Stimulated activated CD4-positive, alpha-beta T cell treated with anti-CD3 and anti-CD28 coated beads, TNF-alpha, amount 100 ng/mL, for 1 hour (primary cell): ENCODE measurements at regions not wholly inside any gene's neighbourhood (a gene's known extent, or its start where the extent isn't known, plus 50 kb on each side); places are given as distances from the start of the nearest gene placed in this dataset.

Experiments
- DNase-seq, 3 donors: peaks; one replicate each; pipeline ENCODE4 v3.0.0-alpha.2; 2020; ENCODE audit warnings: low read depth in 3 of 3, low spot score in 1 of 3

GRCh38 chr11:113634940-113635575, 71.0 kb downstream of the TMPRSS5 start:
- DNase-seq, result no peak

GRCh38 chr11:113632981-113633380, 73.1 kb downstream of the TMPRSS5 start:
- DNase-seq, result no peak

GRCh38 chr11:113629562-113629961, 76.5 kb downstream of the TMPRSS5 start:
- no peak for DNase-seq

- no peak for DNase-seq
Observed at GRCh38 chr11:113628912-113629311, 77.2 kb downstream of the TMPRSS5 start.

- no peak for DNase-seq
Observed at GRCh38 chr11:113627946-113628345, 78.2 kb downstream of the TMPRSS5 start.

- DNase-seq, result no peak
Observed at GRCh38 chr11:113627297-113627696, 78.8 kb downstream of the TMPRSS5 start.

- no peak for DNase-seq
Observed at GRCh38 chr11:113626736-113627135, 79.4 kb downstream of the TMPRSS5 start.

GRCh38 chr11:113623114-113623513, 83.0 kb downstream of the TMPRSS5 start:
- DNase-seq, result no peak

GRCh38 chr11:113618360-113618759, 87.7 kb downstream of the TMPRSS5 start:
- no peak for DNase-seq

GRCh38 chr11:113615773-113616172, 90.3 kb downstream of the TMPRSS5 start:
- DNase-seq, result no peak

- no peak for DNase-seq
Observed at GRCh38 chr11:113615098-113615497, 91.0 kb downstream of the TMPRSS5 start.

GRCh38 chr11:113614097-113614496, 92.0 kb downstream of the TMPRSS5 start:
- DNase-seq, result no peak

- DNase-seq, result no peak
Observed at GRCh38 chr11:113613619-113614018, 92.5 kb downstream of the TMPRSS5 start.

- DNase-seq, result no peak
Observed at GRCh38 chr11:113604186-113604585, 101.9 kb downstream of the TMPRSS5 start.

GRCh38 chr11:113603277-113604059, 102.6 kb downstream of the TMPRSS5 start:
- DNase-seq, result no peak

- no peak for DNase-seq
Observed at GRCh38 chr11:113602483-113602882, 103.6 kb downstream of the TMPRSS5 start.

GRCh38 chr11:113596658-113597057, 109.5 kb downstream of the TMPRSS5 start:
- no peak for DNase-seq

- no peak for DNase-seq
Observed at GRCh38 chr11:113595810-113596594, 110.1 kb downstream of the TMPRSS5 start.

GRCh38 chr11:113593698-113594308, 112.3 kb downstream of the TMPRSS5 start:
- DNase-seq, result no peak

- no peak for DNase-seq
Observed at GRCh38 chr11:113591117-113591516, 115.0 kb downstream of the TMPRSS5 start.

GRCh38 chr11:113587308-113587739, 112.1 kb upstream of the DRD2 start:
- no peak for DNase-seq
